Stimulated activated CD8-positive, alpha-beta memory T cell treated with anti-CD3 and anti-CD28 coated beads, Interleukin-4, amount 100 ng/mL, for 24 hours (primary cell): ENCODE measurements at regions not wholly inside any gene's neighbourhood (a gene's known extent, or its start where the extent isn't known, plus 50 kb on each side); places are given as distances from the start of the nearest gene placed in this dataset.

Source experiments
- DNase-seq: peaks from one replicate; pipeline ENCODE4 v3.0.0-alpha.2; 2020; ENCODE audit warnings: low read depth

DNA sequence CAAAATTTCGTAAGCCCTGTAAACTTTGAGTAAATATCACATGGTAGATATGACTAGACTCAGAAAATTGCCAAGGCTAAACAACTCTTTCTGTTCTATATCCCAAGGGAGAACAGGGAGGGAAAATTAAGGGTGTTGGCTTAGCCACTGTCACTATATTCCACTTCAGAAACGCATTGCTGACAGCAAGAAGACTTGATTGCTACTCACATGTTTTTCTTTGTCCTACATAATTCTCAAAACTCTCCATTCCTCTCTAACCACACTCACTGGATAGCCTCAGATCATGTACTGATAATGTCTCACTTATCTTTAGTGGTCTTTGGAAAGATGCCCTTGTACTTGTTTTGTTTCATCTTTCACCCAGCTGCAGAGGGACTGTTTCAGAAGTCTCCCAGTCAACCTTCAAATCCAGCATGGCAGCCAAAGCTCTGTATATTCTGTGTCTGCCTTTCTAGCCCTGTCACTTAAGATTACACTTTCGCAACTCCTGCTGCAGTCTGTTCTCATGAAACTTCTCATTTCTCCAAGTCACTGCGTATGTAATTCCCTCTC lies 582.4 kb upstream of the FZD8 start:
- no peak for DNase-seq

DNA sequence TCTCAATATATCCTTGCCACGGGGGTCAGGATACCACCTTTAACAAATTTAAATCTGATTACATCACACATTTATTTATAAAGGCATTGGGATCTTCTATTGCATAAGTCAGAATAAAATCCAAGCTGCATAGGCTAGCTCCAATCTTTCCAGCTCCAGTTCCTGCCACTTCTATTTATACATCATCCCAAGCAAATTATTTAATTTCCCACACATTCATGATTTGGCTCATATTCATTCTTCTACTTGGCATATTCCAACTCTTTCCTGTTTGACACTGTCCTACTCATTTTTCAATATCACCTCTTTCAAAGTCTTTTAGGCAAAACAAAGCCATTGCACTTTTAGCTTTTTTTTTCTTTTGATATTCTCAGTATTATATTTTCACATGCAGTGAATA lies 579.0 kb upstream of the FZD8 start:
- no peak for DNase-seq

DNA sequence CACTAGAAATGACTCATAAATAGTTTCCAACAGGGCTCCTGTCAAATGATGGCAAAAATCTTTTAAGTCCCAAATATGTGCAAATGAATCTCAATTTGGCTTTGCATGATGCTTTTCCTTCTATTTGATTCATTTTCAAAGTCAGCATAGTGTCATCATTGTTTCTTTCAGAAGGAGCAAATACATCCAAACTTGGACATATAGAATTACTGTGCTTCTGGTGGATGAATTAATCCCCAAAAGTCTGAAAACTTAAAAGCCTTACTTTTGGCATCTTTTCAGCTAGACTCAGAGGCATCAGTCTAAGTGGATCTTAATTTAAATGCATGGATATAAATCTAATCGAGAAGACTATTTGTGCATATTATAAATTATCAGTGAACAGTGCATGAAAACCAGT lies 578.1 kb upstream of the FZD8 start:
- DNase-seq: no peak

DNA sequence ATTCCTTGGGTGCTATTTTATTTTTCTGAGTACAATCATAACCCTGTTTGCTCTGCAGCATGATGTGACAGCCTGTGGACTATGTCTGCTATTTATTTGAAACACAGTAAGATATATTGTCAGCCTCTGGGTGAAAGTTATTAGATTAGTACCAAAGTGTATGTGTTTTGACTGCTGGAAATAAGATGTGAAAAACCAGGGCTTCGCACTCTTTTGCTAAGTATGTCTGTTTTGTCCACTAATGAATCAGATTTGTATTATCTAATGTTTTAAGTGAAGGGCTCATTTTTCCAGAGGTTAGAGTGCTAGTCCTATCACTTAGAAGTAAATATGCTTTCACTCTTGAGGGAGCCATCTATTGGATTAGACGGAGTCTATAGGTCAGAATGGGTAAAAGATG lies 569.8 kb upstream of the FZD8 start:
- no peak for DNase-seq

DNA sequence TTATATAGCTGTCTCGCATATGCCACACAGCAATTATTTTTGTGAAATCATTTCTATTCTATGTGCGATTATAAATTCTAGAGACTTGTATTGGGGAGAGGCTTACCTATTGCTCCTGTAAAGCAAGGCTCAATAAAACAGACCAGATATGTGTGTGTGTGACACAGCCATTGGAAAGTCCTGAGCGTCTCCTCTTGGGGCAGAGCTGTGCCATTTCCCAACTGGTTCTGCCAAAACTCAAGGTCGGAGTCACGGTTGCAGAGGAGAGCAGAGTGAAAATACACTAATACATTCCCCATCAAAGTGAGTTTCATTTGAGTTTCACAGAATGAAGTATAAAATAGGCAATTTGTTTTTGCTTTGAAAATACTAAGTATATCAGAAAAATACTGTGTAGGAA lies 567.4 kb upstream of the FZD8 start:
- DNase-seq: no peak

DNA sequence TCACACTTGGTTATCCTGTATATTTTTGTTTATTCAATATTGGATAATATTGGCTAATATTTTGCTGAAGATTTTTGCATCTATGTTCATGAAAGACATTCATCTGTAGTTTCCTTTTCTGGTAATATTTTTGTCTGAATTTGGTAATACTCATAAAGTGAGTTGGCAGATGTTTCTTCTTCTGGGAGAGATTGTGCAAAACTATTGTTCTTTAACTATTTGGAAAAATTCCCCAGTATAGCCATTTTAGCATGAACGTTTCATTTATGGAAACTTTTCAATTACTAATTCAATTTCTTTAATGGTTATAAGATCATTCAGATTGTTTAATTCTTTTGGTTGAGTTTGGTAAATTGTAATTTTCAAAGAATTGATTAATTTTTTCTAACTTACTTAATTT lies 560.8 kb upstream of the FZD8 start:
- no peak for DNase-seq

DNA sequence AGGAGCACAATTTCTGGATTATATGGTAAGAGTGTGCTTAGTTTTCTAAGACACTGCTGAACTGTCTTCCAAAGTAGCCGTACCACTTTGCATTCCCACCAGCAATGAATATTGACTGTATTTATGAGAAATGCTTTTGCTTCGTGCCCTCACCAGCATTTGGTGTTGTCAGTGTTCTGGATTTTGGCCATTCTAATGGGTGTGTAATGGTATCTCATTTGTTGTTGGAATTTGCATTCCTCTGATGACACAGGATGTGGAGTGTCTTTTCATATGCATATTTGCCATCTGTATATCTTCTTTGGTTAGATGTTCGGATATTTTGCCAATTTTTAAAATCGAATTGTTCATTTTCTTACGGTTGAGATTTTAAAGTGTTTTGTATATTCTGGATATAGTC lies 558.5 kb upstream of the FZD8 start:
- no peak for DNase-seq

DNA sequence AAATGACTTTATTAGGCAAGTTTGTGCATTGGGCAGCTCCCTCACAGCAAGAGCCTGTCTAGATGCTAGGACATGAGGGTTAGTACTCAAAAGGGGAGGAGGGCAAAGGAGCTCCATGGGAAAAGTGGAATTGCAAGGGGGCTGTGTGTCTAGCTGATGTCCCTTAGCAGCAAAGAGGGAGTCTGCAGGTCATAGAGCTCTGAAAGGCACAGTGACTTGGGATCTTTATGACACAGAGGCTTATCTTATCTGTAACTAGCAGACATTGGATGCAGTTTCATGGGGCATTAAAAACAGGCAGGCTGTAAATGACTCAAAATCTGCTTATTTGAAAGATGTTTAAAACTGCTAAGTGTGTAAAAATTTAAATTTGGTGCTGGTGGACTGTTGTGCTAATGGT lies 556.2 kb upstream of the FZD8 start:
- DNase-seq: no peak

DNA sequence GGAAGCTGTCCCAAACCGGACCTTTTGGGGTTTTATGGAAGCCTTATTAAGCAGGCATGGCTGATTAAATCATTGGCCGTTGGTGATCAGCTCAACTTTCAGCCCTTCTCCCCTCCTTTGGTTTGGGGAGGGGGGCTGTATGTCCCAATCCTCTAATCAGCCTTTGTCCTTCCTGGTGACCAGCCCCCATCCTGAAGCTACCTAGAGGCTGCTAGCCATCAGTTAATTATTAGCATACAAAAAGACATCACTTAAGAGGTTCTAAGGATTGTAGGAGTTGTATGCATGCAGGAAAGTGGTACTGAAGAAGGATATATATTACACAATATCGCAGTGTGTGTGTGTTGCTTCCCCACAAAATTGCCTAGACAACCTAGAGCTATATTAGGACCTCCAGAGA lies 553.3 kb upstream of the FZD8 start:
- DNase-seq: no peak

DNA sequence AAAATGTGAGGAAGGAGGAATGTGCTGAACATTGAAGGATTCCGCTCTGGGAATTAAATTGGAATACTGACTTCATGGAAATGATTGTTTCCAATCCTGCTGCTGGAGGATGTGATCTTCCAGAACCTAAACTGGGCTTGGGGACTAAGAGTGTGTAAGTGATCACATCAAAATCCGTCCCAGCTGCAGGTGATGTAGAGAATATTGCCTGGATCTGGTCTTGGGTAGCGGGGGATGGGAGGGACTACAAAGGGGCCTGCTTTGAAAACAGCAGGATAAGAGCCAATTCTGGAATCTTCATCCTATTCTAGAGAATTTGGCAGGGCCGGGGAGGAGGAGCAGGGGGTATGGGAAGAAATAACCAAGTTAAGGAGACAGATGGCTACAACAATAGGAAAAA lies 552.2 kb upstream of the FZD8 start:
- DNase-seq: no peak

DNA sequence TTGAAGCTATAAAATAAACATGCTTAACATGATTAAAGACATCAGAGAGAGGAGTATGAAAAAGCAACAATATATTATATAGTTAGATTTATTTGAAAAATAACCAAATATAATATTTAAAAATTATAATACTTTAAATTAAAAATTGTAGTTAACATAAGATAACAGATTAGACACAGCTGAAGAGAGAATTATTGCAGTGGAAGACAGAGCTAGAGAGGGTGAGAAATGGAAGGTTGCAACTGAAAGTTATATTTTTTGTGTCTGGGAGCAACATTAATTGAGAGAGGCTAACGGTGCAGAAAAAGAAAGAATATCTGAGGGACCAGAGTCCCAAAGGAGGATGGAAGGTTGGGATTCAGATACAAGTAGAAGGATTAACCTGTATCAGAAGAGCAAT lies 548.9 kb upstream of the FZD8 start:
- DNase-seq: no peak

DNA sequence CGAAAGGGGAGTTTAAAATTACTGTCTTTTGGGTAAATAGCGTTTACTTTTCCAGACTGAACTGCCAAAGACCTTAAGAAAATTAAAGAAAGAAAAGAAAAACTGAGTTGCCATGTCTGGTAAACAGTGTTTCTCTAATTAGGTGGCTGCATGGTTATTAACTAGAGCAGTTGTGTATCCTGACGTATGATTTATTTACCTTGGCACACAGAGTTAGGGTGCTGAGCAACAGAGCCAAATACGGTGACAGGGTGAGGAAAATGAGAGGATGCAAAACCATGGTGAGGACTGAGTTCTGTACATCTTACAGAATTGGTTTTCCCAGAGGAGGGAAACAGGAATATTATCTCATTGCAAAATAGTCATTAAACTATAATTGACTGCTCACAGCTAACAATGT lies 546.4 kb upstream of the FZD8 start:
- no peak for DNase-seq

DNA sequence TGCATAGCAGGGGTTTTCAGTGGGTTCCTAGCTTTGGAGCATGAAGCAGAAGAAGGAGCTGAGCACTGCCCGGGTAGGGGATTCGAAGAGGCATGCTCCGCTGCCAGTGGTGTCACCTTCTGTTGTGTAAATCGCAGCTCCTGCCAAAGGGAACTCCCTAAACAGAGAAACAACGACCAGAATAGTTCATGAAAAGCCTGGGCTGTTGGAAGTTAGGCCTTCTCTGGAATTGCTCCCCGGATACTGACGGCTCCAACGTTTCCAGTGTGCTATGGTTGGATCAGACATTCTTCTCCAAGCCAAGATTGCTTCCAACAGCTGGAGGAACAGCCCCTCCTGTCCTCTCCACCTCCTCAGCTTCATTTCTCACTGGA lies 546.0 kb upstream of the FZD8 start:
- DNase-seq: no peak

DNA sequence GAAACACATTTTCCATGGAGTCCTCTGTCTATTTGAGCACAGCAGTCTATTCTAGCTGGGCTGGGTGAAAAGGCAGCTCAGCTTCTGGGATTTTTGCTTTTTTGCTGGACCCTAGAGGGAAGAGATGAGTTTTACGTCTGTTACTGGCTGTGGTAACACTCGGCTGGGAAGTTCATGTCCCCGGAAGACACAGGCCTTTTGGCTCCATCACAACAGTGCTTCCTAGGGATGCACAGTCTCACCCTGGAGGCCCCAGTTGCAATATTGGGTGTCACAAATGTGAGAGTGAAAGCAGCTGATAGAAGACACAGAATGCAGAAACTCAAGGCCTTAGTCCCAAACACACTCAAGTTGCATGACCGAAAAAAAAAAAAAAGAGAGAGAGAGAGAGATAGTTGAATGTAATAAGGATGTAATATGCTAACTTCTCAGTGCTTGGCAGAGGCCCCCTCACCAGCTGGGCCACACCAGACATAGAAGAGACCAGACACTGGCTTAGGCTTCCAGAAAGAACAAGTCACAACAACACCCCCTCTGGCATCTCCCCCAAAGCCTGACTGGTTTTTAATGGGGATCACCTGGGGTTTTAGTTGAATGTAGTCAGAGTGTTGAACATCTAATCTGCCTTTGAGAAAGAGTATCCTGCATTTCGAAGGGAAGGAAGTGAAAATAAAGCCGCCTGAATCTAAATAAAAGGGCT lies 545.4 kb upstream of the FZD8 start:
- DNase-seq: no peak

DNA sequence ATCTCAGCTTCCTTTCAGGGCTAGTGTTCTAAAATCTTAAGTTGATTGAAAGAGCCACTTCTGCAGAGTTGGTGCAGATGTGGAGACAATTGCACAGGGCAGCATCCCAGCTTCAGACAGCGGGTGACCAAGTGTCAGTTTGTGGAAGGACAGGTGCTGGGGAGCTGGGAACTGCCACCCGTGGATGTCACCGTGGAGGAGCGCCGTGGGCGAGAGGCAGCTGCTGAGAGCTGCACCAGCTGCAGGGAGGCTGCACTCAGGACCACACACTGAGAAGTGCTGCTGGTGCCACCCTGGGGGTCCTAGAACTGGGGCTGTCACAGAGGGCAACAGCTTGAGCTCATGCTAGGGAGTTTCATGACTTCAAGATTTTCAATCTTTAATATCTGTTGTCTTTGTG lies 543.0 kb upstream of the FZD8 start:
- DNase-seq: no peak

DNA sequence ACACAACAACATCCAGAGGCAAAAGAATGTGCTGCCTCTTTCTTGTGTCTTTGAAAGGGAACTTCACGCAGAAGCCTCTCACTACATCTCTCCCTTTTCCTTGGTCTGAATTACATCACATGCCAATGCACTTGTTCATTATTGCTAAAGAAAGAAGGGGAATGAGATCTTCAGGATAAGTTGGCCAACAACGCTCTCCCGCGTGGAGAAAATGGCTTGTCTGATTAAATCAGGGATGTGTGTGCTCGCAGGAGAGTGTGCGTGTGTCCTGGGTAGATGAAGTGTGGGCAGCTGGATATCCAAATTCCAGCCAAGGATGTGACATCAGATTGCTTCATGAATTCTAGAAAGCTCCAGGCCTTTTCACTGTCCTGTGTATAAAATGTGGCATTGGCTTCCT lies 541.6 kb upstream of the FZD8 start:
- no peak for DNase-seq

DNA sequence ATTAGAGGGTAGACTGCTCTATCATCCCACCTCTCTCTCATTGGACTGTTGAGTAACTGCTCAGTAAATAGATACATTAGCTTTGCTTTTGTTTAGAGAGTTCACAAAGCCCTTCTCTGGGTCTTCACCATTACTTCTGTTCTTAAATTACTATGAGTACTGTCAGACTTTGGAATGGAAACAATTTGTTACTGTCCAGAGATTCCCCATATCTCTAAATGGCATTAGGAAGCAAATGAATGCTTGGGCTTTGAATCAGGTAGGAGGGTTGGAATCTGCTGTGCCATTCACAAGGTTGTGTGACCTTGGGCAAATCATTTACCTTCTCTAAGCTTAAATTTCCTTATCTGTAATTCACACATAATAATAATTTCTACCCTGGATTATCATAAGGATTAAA lies 541.0 kb upstream of the FZD8 start:
- DNase-seq: no peak

DNA sequence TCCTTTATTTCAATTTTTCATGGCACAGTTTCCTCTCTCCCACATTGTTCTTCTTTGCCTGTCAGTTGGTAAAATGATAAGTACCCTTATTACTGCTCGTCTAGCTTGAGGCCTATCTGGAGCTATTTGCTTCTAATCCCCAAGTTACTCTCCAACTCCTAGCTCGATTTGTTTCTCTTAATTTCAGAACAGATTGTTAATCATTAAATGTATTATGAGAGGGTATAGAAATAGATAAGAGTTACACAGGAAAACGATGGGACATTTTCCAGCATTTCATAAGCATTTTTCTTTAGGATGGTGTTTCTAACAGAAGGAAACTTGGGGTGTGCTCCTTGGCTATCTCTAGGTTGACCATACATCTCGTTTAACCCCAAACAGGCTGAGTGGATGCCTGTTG lies 540.5 kb upstream of the FZD8 start:
- no peak for DNase-seq

DNA sequence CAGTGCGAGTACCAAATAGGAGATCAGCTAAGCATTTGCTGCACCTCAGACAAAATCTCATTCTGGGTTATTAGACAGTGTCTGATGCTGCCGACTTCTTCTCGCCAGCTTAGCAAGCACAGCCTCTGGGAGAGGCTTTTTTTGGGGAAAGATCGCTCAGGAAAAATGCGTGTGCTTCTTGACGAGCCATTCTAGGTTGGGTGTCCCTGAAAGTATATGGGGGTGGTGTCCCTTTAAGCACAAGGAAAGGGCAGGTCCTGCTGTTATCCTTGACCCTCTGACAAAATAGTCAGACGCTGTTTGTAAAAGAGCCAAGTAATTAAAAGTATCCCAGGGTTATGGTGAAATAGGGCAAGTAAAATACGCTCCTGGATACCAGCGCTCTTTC lies 540.1 kb upstream of the FZD8 start:
- DNase-seq: no peak

DNA sequence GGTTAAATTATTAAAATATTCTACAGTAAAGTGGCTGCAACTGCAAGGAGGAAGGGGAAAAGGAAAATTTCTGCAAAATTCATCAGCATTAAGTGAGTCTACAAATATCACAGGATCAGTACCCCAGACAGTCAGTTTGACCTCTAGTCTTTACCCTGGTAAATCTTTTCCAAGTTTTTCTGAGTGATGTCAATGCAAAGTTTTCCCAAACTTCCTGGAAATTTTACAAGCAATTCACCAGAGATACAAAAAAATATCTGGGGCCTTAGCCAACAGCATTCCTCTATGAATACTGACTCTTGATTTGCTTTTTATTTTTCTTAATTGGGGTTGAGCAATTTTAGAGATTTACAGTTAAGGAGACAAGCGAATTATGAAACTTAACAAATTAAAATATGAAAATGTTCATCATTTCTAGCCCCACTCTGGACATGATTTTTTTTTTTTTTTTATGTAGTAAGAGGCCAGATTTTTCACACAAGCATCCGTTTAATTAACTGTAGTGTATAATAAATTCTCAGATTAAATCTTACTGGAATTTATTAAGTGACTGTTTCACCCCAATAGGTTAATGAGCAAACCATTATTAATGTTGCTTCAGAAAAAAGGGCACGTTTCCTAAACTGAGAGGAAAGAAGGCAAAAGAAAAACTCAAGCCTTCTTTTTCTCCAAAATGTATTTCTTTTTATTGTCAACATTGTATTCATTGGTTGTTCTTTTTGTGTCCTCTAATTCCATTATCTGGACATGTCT lies 539.5 kb upstream of the FZD8 start:
- DNase-seq: no peak

DNA sequence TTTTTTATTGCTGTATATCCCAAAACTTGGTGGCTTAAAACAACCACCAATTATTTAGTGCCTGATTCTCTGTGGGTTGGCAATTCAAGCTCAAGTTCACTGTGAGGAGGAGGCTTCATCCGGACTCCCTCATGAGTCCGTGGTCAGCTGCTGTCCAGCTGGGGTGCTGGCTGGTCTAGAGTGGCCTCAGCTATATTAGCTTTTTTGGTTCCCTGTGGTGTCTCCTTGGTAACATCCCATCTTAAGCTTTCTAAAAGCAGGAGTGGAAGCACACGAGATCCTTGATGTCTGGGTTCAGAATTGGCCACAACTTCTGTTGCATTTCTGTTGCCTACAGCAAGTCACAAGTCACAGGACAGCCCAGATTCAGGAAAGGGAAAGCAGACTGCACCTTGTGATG lies 536.5 kb upstream of the FZD8 start:
- DNase-seq: no peak

DNA sequence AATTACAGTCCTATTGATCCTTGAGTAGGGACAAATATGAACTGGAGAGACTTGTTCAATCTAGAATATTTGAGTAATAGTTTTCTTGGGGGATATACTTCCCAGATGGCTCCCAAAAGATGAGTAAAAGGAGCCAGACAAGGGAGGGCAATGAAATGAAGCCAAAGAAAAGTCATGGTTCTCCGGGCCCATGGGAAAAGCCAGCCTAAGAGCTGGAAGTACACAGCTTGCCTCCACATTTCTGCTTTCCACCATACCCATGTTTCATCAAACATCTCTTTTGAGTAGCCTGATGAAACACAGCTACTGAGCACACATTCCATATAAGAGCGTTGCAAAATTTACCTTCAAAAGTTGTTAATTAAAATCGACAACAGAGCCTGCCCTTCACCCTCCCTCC lies 535.0 kb upstream of the FZD8 start:
- no peak for DNase-seq

DNA sequence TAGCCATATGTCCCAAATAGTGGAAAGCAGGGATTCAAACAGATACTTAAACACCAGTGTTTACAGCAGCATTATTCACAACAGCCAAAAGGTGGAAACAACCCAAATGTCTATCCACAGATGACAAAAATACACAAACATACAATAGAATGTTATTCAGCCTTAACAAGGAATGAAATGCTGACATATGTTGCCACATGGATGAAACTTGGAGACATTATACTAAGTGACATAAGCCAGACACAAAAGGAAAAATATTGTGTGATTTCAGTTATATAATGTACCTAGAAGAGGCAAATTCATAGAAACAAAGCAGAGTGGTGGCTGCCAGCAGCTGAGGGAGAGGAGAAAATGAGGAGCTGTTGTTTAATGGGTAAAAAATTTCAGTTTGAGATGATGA lies 533.9 kb upstream of the FZD8 start:
- no peak for DNase-seq

DNA sequence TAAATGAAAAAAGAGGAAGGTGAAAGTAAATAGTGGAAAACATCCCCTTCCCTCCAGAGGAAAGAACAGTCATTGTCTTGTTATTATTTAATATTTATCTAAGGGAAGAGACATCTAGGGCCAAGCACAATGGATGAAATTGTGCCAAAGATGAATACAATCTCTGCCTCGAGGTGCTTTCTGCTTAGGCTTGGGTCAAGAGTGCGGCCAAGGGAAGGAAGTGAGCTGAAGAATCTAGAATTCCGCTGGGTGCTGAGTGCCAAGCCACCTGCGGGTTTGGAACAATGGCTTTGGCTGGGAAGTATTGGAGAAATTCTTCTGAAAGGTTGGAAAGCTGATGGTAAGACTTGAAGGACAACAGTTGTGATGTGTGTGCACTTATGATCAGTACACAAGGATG lies 531.3 kb upstream of the FZD8 start:
- DNase-seq: no peak
